Hepatocyte (in vitro differentiated cells): ENCODE measurements at regions not wholly inside any gene's neighbourhood (a gene's known extent, or its start where the extent isn't known, plus 50 kb on each side); places are given as distances from the start of the nearest gene placed in this dataset.

Source experiments
- DNase-seq: peaks from one replicate; pipeline ENCODE4 v3.0.0-alpha.2; 2016; ENCODE audit warnings: low spot score
- H2AFZ ChIP-seq: fragments of 200-600 bp; sonication (generic); 2 replicates; pipeline ENCODE4 v1.6.0; 2016; ENCODE audit warnings: antibody characterized with exemption, mild to moderate bottlenecking
- H3K27ac ChIP-seq: fragments of 200-600 bp; sonication (generic); 2 replicates; pipeline ENCODE4 v1.5.1; 2016; ENCODE audit warnings: mild to moderate bottlenecking
- H3K27me3 ChIP-seq: fragments of 200-600 bp; sonication (generic); 2 replicates; pipeline ENCODE4 v1.6.1; 2016
- H3K36me3 ChIP-seq: fragments of 200-600 bp; sonication (generic); replicated peaks from 2 replicates; pipeline ENCODE4 v1.5.1; 2016; ENCODE audit warnings: low read depth; ENCODE audit not compliant: insufficient read depth
- H3K4me1 ChIP-seq: fragments of 200-600 bp; sonication (generic); 2 replicates; pipeline ENCODE4 v1.5.1; 2016; ENCODE audit warnings: mild to moderate bottlenecking, moderate library complexity; ENCODE audit not compliant: insufficient read depth
- H3K4me2 ChIP-seq: fragments of 200-600 bp; sonication (generic); 2 replicates; pipeline ENCODE4 v1.6.0; 2016
- H3K4me3 ChIP-seq: fragments of 200-600 bp; sonication (generic); 2 replicates; pipeline ENCODE4 v1.5.1; 2016; ENCODE audit warnings: mild to moderate bottlenecking
- H3K79me2 ChIP-seq: fragments of 200-600 bp; sonication (generic); 2 replicates; pipeline ENCODE4 v1.6.0; 2017; ENCODE audit warnings: mild to moderate bottlenecking
- H3K9me2 ChIP-seq: fragments of 200-600 bp; sonication (generic); replicated peaks from 2 replicates; pipeline ENCODE4 v1.6.0; 2017; ENCODE audit warnings: mild to moderate bottlenecking; ENCODE audit not compliant: insufficient read depth
- H3K9me3 ChIP-seq: fragments of 200-600 bp; sonication (generic); 2 replicates; pipeline ENCODE4 v1.5.1; 2016; ENCODE audit warnings: low read depth, mild to moderate bottlenecking
- H4K20me1 ChIP-seq: fragments of 200-600 bp; sonication (generic); 2 replicates; pipeline ENCODE4 v1.6.0; 2016; ENCODE audit warnings: mild to moderate bottlenecking; ENCODE audit not compliant: insufficient read depth, poor library complexity, severe bottlenecking
- CTCF ChIP-seq: fragments of 200-600 bp; sonication (generic); IDR thresholded peaks from 2 replicates; pipeline ENCODE4 v1.5.1; 2016; ENCODE audit warnings: antibody characterized with exemption, mild to moderate bottlenecking; ENCODE audit not compliant: poor library complexity
- EZH2 ChIP-seq: fragments of 200-600 bp; sonication (generic); IDR thresholded peaks from 2 replicates; pipeline ENCODE4 v1.6.1; 2016; ENCODE audit warnings: antibody characterized with exemption, mild to moderate bottlenecking, borderline replicate concordance
- EZH2phosphoT487 ChIP-seq: fragments of 200-600 bp; sonication (generic); IDR thresholded peaks from one replicate; pipeline ENCODE4 v1.6.1; 2018; ENCODE audit warnings: antibody characterized with exemption, mild to moderate bottlenecking, low read depth, moderate library complexity; ENCODE audit not compliant: unreplicated experiment, severe bottlenecking
- WGBS: methylation state at CpG from one replicate; pipeline ENCODE4 v1.1.6; 2016; ENCODE audit warnings: low lambda C conversion rate; ENCODE audit errors: missing lambda C conversion rate; 5-methylcytosine and 5-hydroxymethylcytosine counted together

- no peak for DNase-seq
- Histone ChIP-seq H3K4me2 (no peak overlapping the region), H3K4me1 (peaks cover 31% of the 10 kb centered on the region), H3K79me2 (no peaks in the 10 kb centered on the region), H4K20me1 (no peaks in the 10 kb centered on the region), H3K27me3 (no peaks in the 10 kb centered on the region), H3K36me3 (no peaks in the 10 kb centered on the region), H3K9me2 (no peaks in the 10 kb centered on the region), H3K9me3 (no peaks in the 10 kb centered on the region), H3K4me3 (no peak overlapping the region), H3K27ac (no peak overlapping the region), H2AFZ (no peak overlapping the region)
- WGBS = 93% methylated on average over 1 of the region's 1 CpG
- no peak for TF ChIP-seq EZH2phosphoT487
- TF ChIP-seq CTCF = no peak
These were observed 64.3 kb upstream of the MAP4K3 start for GRCh38 chr2:39501412-39501811.

DNA sequence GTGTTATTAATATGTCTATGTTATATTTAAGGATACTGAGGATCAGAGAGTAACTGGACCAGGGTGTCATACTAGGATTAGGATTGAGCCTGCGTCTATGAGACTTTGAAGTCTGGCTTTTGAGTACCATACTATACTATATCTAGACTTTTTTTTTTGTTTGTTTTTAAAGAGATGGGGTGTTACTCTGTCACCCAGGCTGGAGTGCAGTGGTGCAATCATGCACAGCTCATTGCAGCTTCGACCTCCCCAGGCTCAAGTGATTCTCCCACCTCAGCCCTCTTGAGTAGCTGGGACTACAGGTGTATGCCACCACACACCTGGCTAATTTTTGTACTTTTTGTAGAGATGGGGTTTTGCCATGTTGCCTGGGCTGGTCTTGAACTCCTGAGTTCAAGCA lies 66.2 kb upstream of the MAP4K3 start:
- Histone ChIP-seq H3K27ac (no peak overlapping the region), H2AFZ (no peak overlapping the region), H3K9me3 (no peaks in the 10 kb centered on the region), H4K20me1 (no peaks in the 10 kb centered on the region), H3K4me3 (no peak overlapping the region), H3K27me3 (no peaks in the 10 kb centered on the region), H3K79me2 (no peaks in the 10 kb centered on the region), H3K36me3 (no peaks in the 10 kb centered on the region), H3K4me2 (no peak overlapping the region), H3K9me2 (no peaks in the 10 kb centered on the region), H3K4me1 (peaks cover 31% of the 10 kb centered on the region)
- no peak for TF ChIP-seq EZH2
- TF ChIP-seq CTCF = no peak
- TF ChIP-seq EZH2phosphoT487 = no peak
- no peak for DNase-seq
- 84% methylated on average over 2 of the region's 2 CpGs for WGBS

- no peak overlapping the region for H3K4me3 ChIP-seq
- no peaks in the 10 kb centered on the region for H3K27me3 ChIP-seq
- H2AFZ ChIP-seq = no peak overlapping the region
- no peak for TF ChIP-seq CTCF
- no peak for TF ChIP-seq EZH2phosphoT487
- no peak for TF ChIP-seq EZH2
- H4K20me1 ChIP-seq = no peaks in the 10 kb centered on the region
- no peaks in the 10 kb centered on the region for H3K9me2 ChIP-seq
- no peaks in the 10 kb centered on the region for H3K36me3 ChIP-seq
- peak; percentile 34 for DNase-seq
- H3K79me2 ChIP-seq = no peaks in the 10 kb centered on the region
- H3K9me3 ChIP-seq = no peaks in the 10 kb centered on the region
- peak overlapping the region; percentile 71 for H3K27ac ChIP-seq
- H3K4me1 ChIP-seq = peaks cover 37% of the 10 kb centered on the region
- peak overlapping the region; percentile 62 for H3K4me2 ChIP-seq
- WGBS = 32% methylated on average over 5 of the region's 5 CpGs
These were observed 67.8 kb upstream of the MAP4K3 start for GRCh38 chr2:39504790-39505335.

- Histone ChIP-seq H3K4me3 (no peak overlapping the region), H3K4me2 (no peak overlapping the region), H3K9me2 (no peaks in the 10 kb centered on the region), H3K9me3 (no peaks in the 10 kb centered on the region), H2AFZ (no peak overlapping the region), H3K27ac (no peak overlapping the region), H3K79me2 (no peaks in the 10 kb centered on the region), H3K4me1 (peaks cover 27% of the 10 kb centered on the region), H4K20me1 (no peaks in the 10 kb centered on the region), H3K36me3 (no peaks in the 10 kb centered on the region), H3K27me3 (no peaks in the 10 kb centered on the region)
- WGBS = 97% methylated on average over 2 of the region's 2 CpGs
- no peak for TF ChIP-seq CTCF
- no peak for DNase-seq
These were observed 69.1 kb upstream of the MAP4K3 start for GRCh38 chr2:39506215-39506614.
